ENCODE measurements at regions not wholly inside any gene's neighbourhood (a gene's known extent, or its start where the extent isn't known, plus 50 kb on each side); places are given as distances from the start of the nearest gene placed in this dataset.

GRCh38 chr4:162282684-162283083 lies 118.9 kb upstream of the FSTL5 start (continued):
- TF ChIP-seq SP1 (IDR thresholded peaks at IDR 0.05; ENCODE audit: low read depth, low read length) (no peak), GABPA (IDR thresholded peaks at IDR 0.05; ENCODE audit: borderline replicate concordance, insufficient read depth, low read length) (no peak), TCF12 (IDR thresholded peaks at IDR 0.05; ENCODE audit: low read depth, low read length) (no peak), ZNF274 (IDR thresholded peaks at IDR 0.05; ENCODE audit: borderline replicate concordance, extremely low read depth, low read length) (no peak), SIN3A (conservative IDR thresholded peaks at IDR 0.05 in 1 of 2, IDR thresholded peaks at IDR 0.05 in 1 of 2; ENCODE audit: low read depth in 1 of 2, low read length in 2 of 2) (no peak)

All from H1 (cell line).